T-helper 17 cell (primary cell): ENCODE measurements at regions not wholly inside any gene's neighbourhood (a gene's known extent, or its start where the extent isn't known, plus 50 kb on each side); places are given as distances from the start of the nearest gene placed in this dataset.
"Not testable (repeated sequence)": the region's sequence is repeated elsewhere in the genome, so short reads cannot be mapped to it uniquely, and the experiment has no call there.

ENCODE experiments used
- ATAC-seq: fragments of 150-1000 bp; cut with Tn5 transposase; 2 replicates; pipeline ENCODE4 v1.10.0; 2021; ENCODE audit warnings: mild to moderate bottlenecking, moderate library complexity
- DNase-seq, 3 donors: peaks; one replicate each; pipeline versions ENCODE4 v3.0.0 to v3.0.0-alpha.2; 2020 to 2021
- H3K9me3 ChIP-seq: one replicate; pipeline ENCODE4 v1.7.0; 2013; ENCODE audit warnings: low read length, mild to moderate bottlenecking; ENCODE audit not compliant: control insufficient read depth, poor library complexity, severe bottlenecking
- H3K27ac Mint-ChIP-seq: one replicate; pipeline ENCODE4 v1.8.0; 2022; ENCODE audit warnings: mild to moderate bottlenecking, moderate library complexity, mixed read lengths
- H3K27me3 Mint-ChIP-seq: one replicate; pipeline ENCODE4 v1.8.0; 2022; ENCODE audit warnings: mixed read lengths
- H3K36me3 Mint-ChIP-seq: one replicate; pipeline ENCODE4 v1.8.0; 2022; ENCODE audit warnings: low read depth, mixed read lengths
- H3K4me1 Mint-ChIP-seq: one replicate; pipeline ENCODE4 v1.8.0; 2022; ENCODE audit warnings: mild to moderate bottlenecking, mixed read lengths
- H3K4me3 Mint-ChIP-seq: one replicate; pipeline ENCODE4 v1.8.0; 2022; ENCODE audit warnings: mild to moderate bottlenecking, moderate library complexity, mixed read lengths

- no peaks in the 10 kb centered on the region for H3K9me3 ChIP-seq
- DNase-seq: no peak
- Mint-ChIP-seq H3K4me3 (no peak overlapping the region), H3K4me1 (no peaks in the 10 kb centered on the region), H3K27ac (no peak overlapping the region), H3K36me3 (no peaks in the 10 kb centered on the region), H3K27me3 (no peaks in the 10 kb centered on the region)
- no peak for ATAC-seq
Observed at GRCh38 chr13:81395368-81395767, 1054.4 kb upstream of the SPRY2 start.

GRCh38 chr13:81394640-81395039 is 1053.7 kb upstream of the SPRY2 start:
- no peaks in the 10 kb centered on the region for H3K4me1 Mint-ChIP-seq
- DNase-seq (no peak), ATAC-seq (no peak)
- H3K4me3 Mint-ChIP-seq: no peak overlapping the region
- no peaks in the 10 kb centered on the region for H3K27me3 Mint-ChIP-seq
- no peaks in the 10 kb centered on the region for H3K9me3 ChIP-seq
- no peak overlapping the region for H3K27ac Mint-ChIP-seq
- H3K36me3 Mint-ChIP-seq: no peaks in the 10 kb centered on the region

- Mint-ChIP-seq H3K27ac (no peak overlapping the region), H3K36me3 (no peaks in the 10 kb centered on the region), H3K4me3 (no peak overlapping the region), H3K27me3 (no peaks in the 10 kb centered on the region), H3K4me1 (no peaks in the 10 kb centered on the region)
- ATAC-seq (no peak), DNase-seq (no peak)
- H3K9me3 ChIP-seq: no peaks in the 10 kb centered on the region
Observed at GRCh38 chr13:81393721-81394120, 1052.8 kb upstream of the SPRY2 start.

GRCh38 chr13:81393110-81393509 is 1052.2 kb upstream of the SPRY2 start:
- Mint-ChIP-seq H3K27me3 (no peaks in the 10 kb centered on the region), H3K27ac (no peak overlapping the region), H3K4me1 (no peaks in the 10 kb centered on the region), H3K4me3 (no peak overlapping the region), H3K36me3 (no peaks in the 10 kb centered on the region)
- H3K9me3 ChIP-seq: no peaks in the 10 kb centered on the region
- DNase-seq (no peak), ATAC-seq (no peak)

- no peaks in the 10 kb centered on the region for H3K9me3 ChIP-seq
- ATAC-seq (no peak), DNase-seq (no peak)
- Mint-ChIP-seq H3K4me3 (no peak overlapping the region), H3K27ac (no peak overlapping the region), H3K27me3 (no peaks in the 10 kb centered on the region), H3K4me1 (no peaks in the 10 kb centered on the region), H3K36me3 (no peaks in the 10 kb centered on the region)
Observed at GRCh38 chr13:81388400-81388799, 1047.5 kb upstream of the SPRY2 start.

- H3K4me1 Mint-ChIP-seq: no peaks in the 10 kb centered on the region
- H3K4me3 Mint-ChIP-seq: no peak overlapping the region
- no peaks in the 10 kb centered on the region for H3K9me3 ChIP-seq
- ATAC-seq: no peak
- H3K27ac Mint-ChIP-seq: no peak overlapping the region
- H3K36me3 Mint-ChIP-seq: no peaks in the 10 kb centered on the region
- DNase-seq: no peak
- no peaks in the 10 kb centered on the region for H3K27me3 Mint-ChIP-seq
Observed at GRCh38 chr13:81383444-81383843, 1042.5 kb upstream of the SPRY2 start.

- no peak for ATAC-seq
- Mint-ChIP-seq H3K27ac (no peak overlapping the region), H3K36me3 (no peaks in the 10 kb centered on the region), H3K4me1 (no peaks in the 10 kb centered on the region), H3K27me3 (no peaks in the 10 kb centered on the region), H3K4me3 (no peak overlapping the region)
- no peaks in the 10 kb centered on the region for H3K9me3 ChIP-seq
- DNase-seq: no peak
Observed at GRCh38 chr13:81382246-81382645, 1041.3 kb upstream of the SPRY2 start.

GRCh38 chr13:81381560-81381959 is 1040.6 kb upstream of the SPRY2 start:
- no peak for DNase-seq
- no peak for ATAC-seq
- Mint-ChIP-seq H3K27ac (no peak overlapping the region), H3K36me3 (no peaks in the 10 kb centered on the region), H3K27me3 (no peaks in the 10 kb centered on the region), H3K4me3 (no peak overlapping the region), H3K4me1 (no peaks in the 10 kb centered on the region)
- H3K9me3 ChIP-seq: no peaks in the 10 kb centered on the region

GRCh38 chr13:81379183-81379582 is 1038.3 kb upstream of the SPRY2 start:
- no peak overlapping the region for H3K27ac Mint-ChIP-seq
- no peaks in the 10 kb centered on the region for H3K36me3 Mint-ChIP-seq
- H3K9me3 ChIP-seq: no peaks in the 10 kb centered on the region
- no peaks in the 10 kb centered on the region for H3K27me3 Mint-ChIP-seq
- no peak overlapping the region for H3K4me3 Mint-ChIP-seq
- H3K4me1 Mint-ChIP-seq: no peaks in the 10 kb centered on the region
- no peak for ATAC-seq
- no peak for DNase-seq

- no peak overlapping the region for H3K4me3 Mint-ChIP-seq
- H3K27me3 Mint-ChIP-seq: no peaks in the 10 kb centered on the region
- ATAC-seq (no peak), DNase-seq (no peak)
- H3K36me3 Mint-ChIP-seq: no peaks in the 10 kb centered on the region
- H3K4me1 Mint-ChIP-seq: no peaks in the 10 kb centered on the region
- no peak overlapping the region for H3K27ac Mint-ChIP-seq
- no peaks in the 10 kb centered on the region for H3K9me3 ChIP-seq
Observed at GRCh38 chr13:81377921-81378320, 1037.0 kb upstream of the SPRY2 start.

GRCh38 chr13:81375709-81376108 is 1034.8 kb upstream of the SPRY2 start:
- H3K36me3 Mint-ChIP-seq: no peaks in the 10 kb centered on the region

GRCh38 chr13:81362711-81363110 is 1021.8 kb upstream of the SPRY2 start:
- DNase-seq, H3K27me3 Mint-ChIP-seq, H3K27ac Mint-ChIP-seq, H3K4me1 Mint-ChIP-seq, H3K9me3 ChIP-seq, H3K4me3 Mint-ChIP-seq, H3K36me3 Mint-ChIP-seq, ATAC-seq: not testable (repeated sequence)

More at GRCh38 chr13:81375709-81376108, 1034.8 kb upstream of the SPRY2 start:
- H3K9me3 ChIP-seq: no peaks in the 10 kb centered on the region
- no peaks in the 10 kb centered on the region for H3K27me3 Mint-ChIP-seq
- DNase-seq (no peak), ATAC-seq (no peak)
- no peak overlapping the region for H3K4me3 Mint-ChIP-seq
- H3K4me1 Mint-ChIP-seq: no peaks in the 10 kb centered on the region
- no peak overlapping the region for H3K27ac Mint-ChIP-seq

- no peak for ATAC-seq
- Mint-ChIP-seq H3K27ac (no peak overlapping the region), H3K4me1 (no peaks in the 10 kb centered on the region), H3K4me3 (no peak overlapping the region), H3K27me3 (no peaks in the 10 kb centered on the region), H3K36me3 (no peaks in the 10 kb centered on the region)
- DNase-seq: no peak
- no peaks in the 10 kb centered on the region for H3K9me3 ChIP-seq
Observed at GRCh38 chr13:81350056-81350455, 1009.1 kb upstream of the SPRY2 start.

- not testable (repeated sequence) for DNase-seq, H3K4me1 Mint-ChIP-seq, H3K4me3 Mint-ChIP-seq, H3K27me3 Mint-ChIP-seq, H3K9me3 ChIP-seq, H3K36me3 Mint-ChIP-seq, ATAC-seq, H3K27ac Mint-ChIP-seq
Observed at GRCh38 chr13:81340118-81341069, 999.5 kb upstream of the SPRY2 start.
